HepG2 (cell line): ENCODE measurements at regions not wholly inside any gene's neighbourhood (a gene's known extent, or its start where the extent isn't known, plus 50 kb on each side); places are given as distances from the start of the nearest gene placed in this dataset.

Source experiments
- ETV6 ChIP-seq: sonication (generic); formaldehyde crosslinking; conservative IDR thresholded peaks from 2 replicates; pipeline ENCODE4 v1.4.0; 2020; ENCODE audit warnings: missing genetic modification reagents
- PRDM4 ChIP-seq: sonication (generic); formaldehyde crosslinking; IDR thresholded peaks from 2 replicates; pipeline ENCODE4 v1.9.0; 2021; ENCODE audit warnings: missing genetic modification reagents, borderline replicate concordance
- STAG1 ChIP-seq: sonication (generic); formaldehyde crosslinking; IDR thresholded peaks from 2 replicates; pipeline ENCODE4 v1.4.0; 2020; ENCODE audit warnings: missing genetic modification reagents
- ZNF776 ChIP-seq: sonication (generic); formaldehyde crosslinking; IDR thresholded peaks from 2 replicates; pipeline ENCODE4 v1.4.0; 2020; ENCODE audit warnings: mild to moderate bottlenecking, missing genetic modification reagents
- TF ChIP-seq, protein P1 (sequence below): sonication (generic); formaldehyde crosslinking; IDR thresholded peaks from 2 replicates; pipeline ENCODE4 v1.5.0; 2020; ENCODE audit warnings: mild to moderate bottlenecking, missing genetic modification reagents
- TF ChIP-seq, protein P2 (sequence below): sonication (generic); formaldehyde crosslinking; IDR thresholded peaks from 2 replicates; pipeline ENCODE4 v1.8.0; 2022; ENCODE audit warnings: mild to moderate bottlenecking, missing genetic modification reagents, moderate library complexity

GRCh38 chr7:42690794-42691639 lies 220.9 kb downstream of the C7orf25 start (continued):
- TF ChIP-seq ETV6 (no peak), STAG1 (CRISPR knock-in tag) (peak; percentile 73), PRDM4 (CRISPR knock-in tag) (no peak), ZNF776 (CRISPR knock-in tag) (no peak)
- TF ChIP-seq, protein P1, sequence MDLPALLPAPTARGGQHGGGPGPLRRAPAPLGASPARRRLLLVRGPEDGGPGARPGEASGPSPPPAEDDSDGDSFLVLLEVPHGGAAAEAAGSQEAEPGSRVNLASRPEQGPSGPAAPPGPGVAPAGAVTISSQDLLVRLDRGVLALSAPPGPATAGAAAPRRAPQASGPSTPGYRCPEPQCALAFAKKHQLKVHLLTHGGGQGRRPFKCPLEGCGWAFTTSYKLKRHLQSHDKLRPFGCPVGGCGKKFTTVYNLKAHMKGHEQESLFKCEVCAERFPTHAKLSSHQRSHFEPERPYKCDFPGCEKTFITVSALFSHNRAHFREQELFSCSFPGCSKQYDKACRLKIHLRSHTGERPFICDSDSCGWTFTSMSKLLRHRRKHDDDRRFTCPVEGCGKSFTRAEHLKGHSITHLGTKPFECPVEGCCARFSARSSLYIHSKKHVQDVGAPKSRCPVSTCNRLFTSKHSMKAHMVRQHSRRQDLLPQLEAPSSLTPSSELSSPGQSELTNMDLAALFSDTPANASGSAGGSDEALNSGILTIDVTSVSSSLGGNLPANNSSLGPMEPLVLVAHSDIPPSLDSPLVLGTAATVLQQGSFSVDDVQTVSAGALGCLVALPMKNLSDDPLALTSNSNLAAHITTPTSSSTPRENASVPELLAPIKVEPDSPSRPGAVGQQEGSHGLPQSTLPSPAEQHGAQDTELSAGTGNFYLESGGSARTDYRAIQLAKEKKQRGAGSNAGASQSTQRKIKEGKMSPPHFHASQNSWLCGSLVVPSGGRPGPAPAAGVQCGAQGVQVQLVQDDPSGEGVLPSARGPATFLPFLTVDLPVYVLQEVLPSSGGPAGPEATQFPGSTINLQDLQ (CRISPR knock-in tag): no peak
- TF ChIP-seq, protein P2, sequence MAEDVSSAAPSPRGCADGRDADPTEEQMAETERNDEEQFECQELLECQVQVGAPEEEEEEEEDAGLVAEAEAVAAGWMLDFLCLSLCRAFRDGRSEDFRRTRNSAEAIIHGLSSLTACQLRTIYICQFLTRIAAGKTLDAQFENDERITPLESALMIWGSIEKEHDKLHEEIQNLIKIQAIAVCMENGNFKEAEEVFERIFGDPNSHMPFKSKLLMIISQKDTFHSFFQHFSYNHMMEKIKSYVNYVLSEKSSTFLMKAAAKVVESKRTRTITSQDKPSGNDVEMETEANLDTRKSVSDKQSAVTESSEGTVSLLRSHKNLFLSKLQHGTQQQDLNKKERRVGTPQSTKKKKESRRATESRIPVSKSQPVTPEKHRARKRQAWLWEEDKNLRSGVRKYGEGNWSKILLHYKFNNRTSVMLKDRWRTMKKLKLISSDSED: no peak
